ENCODE measurements at regions not wholly inside any gene's neighbourhood (a gene's known extent, or its start where the extent isn't known, plus 50 kb on each side); places are given as distances from the start of the nearest gene placed in this dataset.

GRCh38 chr14:41419709-41420108, 187.0 kb upstream of the LRFN5 start:
- H3K4me3 ChIP-seq (ENCODE audit: control insufficient read depth in 1 of 2, extremely low read depth in 1 of 2, low read length in 1 of 2), result no peak overlapping the region
- Mint-ChIP-seq H3K36me3 (no peaks in the 10 kb centered on the region), H3K4me1 (no peaks in the 10 kb centered on the region), H3K27me3 (no peaks in the 10 kb centered on the region), H3K9me3 (peaks cover 0 to 3% (median 0%) of the 10 kb centered on the region in 3 donors), H3K4me3 (no peak overlapping the region), H3K27ac (no peak overlapping the region)
- DNase-seq, result no peak
- no peak for ATAC-seq (replicated peaks in 1 of 4)
- no peaks in the 10 kb centered on the region for H3K36me3 ChIP-seq (ENCODE audit: control insufficient read depth in 2 of 2, extremely low read depth in 1 of 2, insufficient read depth in 1 of 2, low read length in 1 of 2)
- H3K9me3 ChIP-seq, result no peaks in the 10 kb centered on the region
- ChIA-PET CTCF (no interaction called here), POLR2A (interaction anchor here in 1 of 2 donors (0.5 kb wide), 1 partner anchor 19 kb away, joined by 7 read pairs; no protein-coding TSS in a partner anchor)
- H3K27ac ChIP-seq (ENCODE audit: low read length), result no peak overlapping the region
- no CpG with 5 or more reads among the region's 4 CpGs for WGBS (ENCODE audit: insufficient coverage)
- H3K4me1 ChIP-seq (ENCODE audit: control insufficient read depth in 1 of 2, extremely low read depth in 1 of 2, insufficient read depth in 2 of 2, low read length in 2 of 2), result no peaks in the 10 kb centered on the region
- no peaks in the 10 kb centered on the region for H3K27me3 ChIP-seq (replicated peaks in 1 of 2; ENCODE audit: control insufficient read depth in 2 of 2, extremely low read depth in 1 of 2, insufficient read depth in 2 of 2, low read length in 1 of 2)

DNA sequence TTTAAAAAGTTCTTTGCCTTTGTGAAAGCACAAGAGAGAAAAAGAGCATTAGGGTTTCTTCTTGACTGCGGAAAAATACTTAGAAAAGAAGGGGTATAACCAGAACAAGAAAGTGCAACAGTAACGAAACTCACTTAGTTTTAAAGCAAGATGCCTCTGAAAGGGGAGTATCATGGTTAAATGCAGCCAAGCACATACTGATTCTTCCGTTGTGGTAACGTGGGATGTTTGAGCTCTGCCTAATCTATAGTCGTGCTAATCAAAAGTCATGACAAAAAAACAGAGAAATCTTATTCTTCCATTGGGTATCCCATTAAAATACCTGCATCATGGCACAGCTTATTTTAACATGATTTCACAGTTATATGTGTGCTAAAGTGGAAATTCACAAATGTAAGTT, 187.8 kb upstream of the LRFN5 start:
- Histone ChIP-seq H3K4me1 (ENCODE audit: control insufficient read depth in 1 of 2, extremely low read depth in 1 of 2, insufficient read depth in 2 of 2, low read length in 2 of 2) (no peaks in the 10 kb centered on the region), H3K36me3 (ENCODE audit: control insufficient read depth in 2 of 2, extremely low read depth in 1 of 2, insufficient read depth in 1 of 2, low read length in 1 of 2) (no peaks in the 10 kb centered on the region), H3K27me3 (replicated peaks in 1 of 2; ENCODE audit: control insufficient read depth in 2 of 2, extremely low read depth in 1 of 2, insufficient read depth in 2 of 2, low read length in 1 of 2) (no peaks in the 10 kb centered on the region), H3K27ac (ENCODE audit: low read length) (no peak overlapping the region), H3K9me3 (no peaks in the 10 kb centered on the region), H3K4me3 (ENCODE audit: control insufficient read depth in 1 of 2, extremely low read depth in 1 of 2, low read length in 1 of 2) (no peak overlapping the region)
- Mint-ChIP-seq H3K4me1 (no peaks in the 10 kb centered on the region), H3K27me3 (no peaks in the 10 kb centered on the region), H3K4me3 (no peak overlapping the region), H3K27ac (no peak overlapping the region), H3K36me3 (no peaks in the 10 kb centered on the region), H3K9me3 (peaks cover 0 to 3% (median 0%) of the 10 kb centered on the region in 3 donors)
- ATAC-seq (replicated peaks in 1 of 4) (no peak), DNase-seq (no peak)
- CTCF ChIA-PET, result no interaction called here
- POLR2A ChIA-PET, result no interaction called here
- no CpG with 5 or more reads among the region's 5 CpGs for WGBS (ENCODE audit: insufficient coverage)

- no peaks in the 10 kb centered on the region for H3K4me1 Mint-ChIP-seq
- no peaks in the 10 kb centered on the region for H3K36me3 Mint-ChIP-seq
- Histone ChIP-seq H3K27me3 (replicated peaks in 1 of 2; ENCODE audit: control insufficient read depth in 2 of 2, extremely low read depth in 1 of 2, insufficient read depth in 2 of 2, low read length in 1 of 2) (no peaks in the 10 kb centered on the region), H3K4me3 (ENCODE audit: control insufficient read depth in 1 of 2, extremely low read depth in 1 of 2, low read length in 1 of 2) (no peak overlapping the region), H3K36me3 (ENCODE audit: control insufficient read depth in 2 of 2, extremely low read depth in 1 of 2, insufficient read depth in 1 of 2, low read length in 1 of 2) (no peaks in the 10 kb centered on the region), H3K27ac (ENCODE audit: low read length) (no peak overlapping the region), H3K4me1 (ENCODE audit: control insufficient read depth in 1 of 2, extremely low read depth in 1 of 2, insufficient read depth in 2 of 2, low read length in 2 of 2) (no peaks in the 10 kb centered on the region), H3K9me3 (no peaks in the 10 kb centered on the region)
- ChIA-PET POLR2A (no interaction called here), CTCF (no interaction called here)
- ATAC-seq (replicated peaks in 1 of 4) (no peak), DNase-seq (no peak)
- H3K27me3 Mint-ChIP-seq, result no peaks in the 10 kb centered on the region
- no peaks in the 10 kb centered on the region for H3K9me3 Mint-ChIP-seq
- H3K27ac Mint-ChIP-seq, result no peak overlapping the region
- H3K4me3 Mint-ChIP-seq, result no peak overlapping the region
Observed at GRCh38 chr14:41409806-41410205, 196.9 kb upstream of the LRFN5 start.

- no peaks in the 10 kb centered on the region for H3K9me3 Mint-ChIP-seq
- H3K9me3 ChIP-seq, result no peaks in the 10 kb centered on the region
Observed at GRCh38 chr14:41404126-41404525, 202.6 kb upstream of the LRFN5 start.

GRCh38 chr14:41403360-41403759, 203.3 kb upstream of the LRFN5 start:
- no peaks in the 10 kb centered on the region for H3K4me1 Mint-ChIP-seq
- H3K4me3 Mint-ChIP-seq, result no peak overlapping the region
- Histone ChIP-seq H3K4me1 (ENCODE audit: control insufficient read depth in 1 of 2, extremely low read depth in 1 of 2, insufficient read depth in 2 of 2, low read length in 2 of 2) (no peaks in the 10 kb centered on the region), H3K27ac (ENCODE audit: low read length) (no peak overlapping the region), H3K4me3 (ENCODE audit: control insufficient read depth in 1 of 2, extremely low read depth in 1 of 2, low read length in 1 of 2) (no peak overlapping the region), H3K27me3 (replicated peaks in 1 of 2; ENCODE audit: control insufficient read depth in 2 of 2, extremely low read depth in 1 of 2, insufficient read depth in 2 of 2, low read length in 1 of 2) (no peaks in the 10 kb centered on the region), H3K36me3 (ENCODE audit: control insufficient read depth in 2 of 2, extremely low read depth in 1 of 2, insufficient read depth in 1 of 2, low read length in 1 of 2) (no peaks in the 10 kb centered on the region), H3K9me3 (no peaks in the 10 kb centered on the region)
- H3K9me3 Mint-ChIP-seq, result peaks cover 0 to 5% (median 0%) of the 10 kb centered on the region in 3 donors
- H3K36me3 Mint-ChIP-seq, result no peaks in the 10 kb centered on the region
- no peaks in the 10 kb centered on the region for H3K27me3 Mint-ChIP-seq
- ChIA-PET POLR2A (interaction anchor here in 1 of 2 donors (0.6 kb wide), 1 partner anchor 1380 kb away, joined by 3 read pairs; no protein-coding TSS in a partner anchor), CTCF (interaction anchor here in 1 of 2 donors (0.6 kb wide), 1 partner anchor 18 kb away, joined by 4 read pairs; no protein-coding TSS in a partner anchor)
- ATAC-seq (replicated peaks in 1 of 4) (no peak), DNase-seq (no peak)
- H3K27ac Mint-ChIP-seq, result no peak overlapping the region

More at GRCh38 chr14:41404126-41404525, 202.6 kb upstream of the LRFN5 start:
- H3K27ac ChIP-seq (ENCODE audit: low read length), result no peak overlapping the region
- Mint-ChIP-seq H3K36me3 (no peaks in the 10 kb centered on the region), H3K4me3 (no peak overlapping the region), H3K27me3 (no peaks in the 10 kb centered on the region), H3K27ac (no peak overlapping the region), H3K4me1 (no peaks in the 10 kb centered on the region)
- DNase-seq, result no peak
- no peaks in the 10 kb centered on the region for H3K36me3 ChIP-seq (ENCODE audit: control insufficient read depth in 2 of 2, extremely low read depth in 1 of 2, insufficient read depth in 1 of 2, low read length in 1 of 2)
- POLR2A ChIA-PET, result no interaction called here
- CTCF ChIA-PET, result no interaction called here
- no peaks in the 10 kb centered on the region for H3K27me3 ChIP-seq (replicated peaks in 1 of 2; ENCODE audit: control insufficient read depth in 2 of 2, extremely low read depth in 1 of 2, insufficient read depth in 2 of 2, low read length in 1 of 2)
- H3K4me1 ChIP-seq (ENCODE audit: control insufficient read depth in 1 of 2, extremely low read depth in 1 of 2, insufficient read depth in 2 of 2, low read length in 2 of 2), result no peaks in the 10 kb centered on the region
- no peak overlapping the region for H3K4me3 ChIP-seq (ENCODE audit: control insufficient read depth in 1 of 2, extremely low read depth in 1 of 2, low read length in 1 of 2)
- ATAC-seq (replicated peaks in 1 of 4), result no peak

DNA sequence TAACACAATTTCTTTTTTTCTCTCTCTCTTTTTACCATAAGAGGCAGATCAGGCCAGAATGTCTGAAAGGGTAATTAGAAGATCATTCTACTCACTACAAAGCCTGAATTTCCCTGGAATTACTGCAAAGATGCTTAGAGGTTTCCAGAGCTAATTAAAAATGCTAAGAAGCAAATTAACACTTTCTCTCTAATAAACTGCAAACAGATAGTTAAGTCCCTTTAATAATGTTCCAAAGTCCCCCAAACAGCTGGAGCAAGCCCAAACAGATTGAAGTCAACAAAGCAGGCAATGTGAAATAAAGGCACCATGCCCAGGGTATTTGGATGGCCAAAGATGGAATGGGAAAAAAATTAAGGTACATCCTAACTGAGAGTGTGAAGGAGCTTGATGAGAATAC, 208.8 kb upstream of the LRFN5 start:
- Histone ChIP-seq H3K27me3 (replicated peaks in 1 of 2; ENCODE audit: control insufficient read depth in 2 of 2, extremely low read depth in 1 of 2, insufficient read depth in 2 of 2, low read length in 1 of 2) (no peaks in the 10 kb centered on the region), H3K9me3 (no peaks in the 10 kb centered on the region), H3K27ac (ENCODE audit: low read length) (no peak overlapping the region), H3K4me3 (ENCODE audit: control insufficient read depth in 1 of 2, extremely low read depth in 1 of 2, low read length in 1 of 2) (no peak overlapping the region), H3K4me1 (ENCODE audit: control insufficient read depth in 1 of 2, extremely low read depth in 1 of 2, insufficient read depth in 2 of 2, low read length in 2 of 2) (no peaks in the 10 kb centered on the region), H3K36me3 (ENCODE audit: control insufficient read depth in 2 of 2, extremely low read depth in 1 of 2, insufficient read depth in 1 of 2, low read length in 1 of 2) (no peaks in the 10 kb centered on the region)
- no peak overlapping the region for H3K27ac Mint-ChIP-seq
- ChIA-PET POLR2A (no interaction called here), CTCF (no interaction called here)
- DNase-seq (no peak), ATAC-seq (replicated peaks in 1 of 4) (no peak)
- H3K4me3 Mint-ChIP-seq, result no peak overlapping the region
- no peaks in the 10 kb centered on the region for H3K36me3 Mint-ChIP-seq
- H3K27me3 Mint-ChIP-seq, result no peaks in the 10 kb centered on the region
- H3K4me1 Mint-ChIP-seq, result no peaks in the 10 kb centered on the region
- H3K9me3 Mint-ChIP-seq, result peaks cover 2 to 8% (median 4%) of the 10 kb centered on the region in 3 donors

DNA sequence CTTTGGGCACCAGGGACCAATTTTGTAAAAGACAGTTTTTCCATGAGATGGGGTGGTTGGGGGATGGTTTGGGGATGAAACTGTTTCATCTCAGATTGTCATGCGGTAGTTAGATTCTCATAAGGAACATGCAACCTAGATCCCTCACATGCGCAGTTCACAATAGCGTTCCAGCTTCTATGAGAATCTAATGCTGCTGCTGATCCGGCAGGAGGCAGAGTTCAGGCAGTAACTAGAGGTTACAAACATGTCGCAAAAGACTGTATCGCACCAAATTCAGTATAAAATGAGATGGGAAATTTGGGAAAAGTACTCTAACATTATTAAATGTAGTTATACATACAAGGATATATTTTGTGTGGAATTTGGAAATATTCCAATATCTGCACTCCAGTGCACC, 213.2 kb upstream of the LRFN5 start:
- no peaks in the 10 kb centered on the region for H3K4me1 ChIP-seq (ENCODE audit: control insufficient read depth in 1 of 2, extremely low read depth in 1 of 2, insufficient read depth in 2 of 2, low read length in 2 of 2)
- H3K27me3 ChIP-seq (replicated peaks in 1 of 2; ENCODE audit: control insufficient read depth in 2 of 2, extremely low read depth in 1 of 2, insufficient read depth in 2 of 2, low read length in 1 of 2), result no peaks in the 10 kb centered on the region
- peaks cover 2 to 9% (median 4%) of the 10 kb centered on the region in 3 donors for H3K9me3 Mint-ChIP-seq
- H3K4me1 Mint-ChIP-seq, result no peaks in the 10 kb centered on the region
- ChIA-PET CTCF (no interaction called here), POLR2A (no interaction called here)
- H3K36me3 ChIP-seq (ENCODE audit: control insufficient read depth in 2 of 2, extremely low read depth in 1 of 2, insufficient read depth in 1 of 2, low read length in 1 of 2), result no peaks in the 10 kb centered on the region
- H3K27ac ChIP-seq (ENCODE audit: low read length), result no peak overlapping the region
- ATAC-seq (replicated peaks in 1 of 4) (no peak), DNase-seq (no peak)
- no peak overlapping the region for H3K4me3 Mint-ChIP-seq
- WGBS (ENCODE audit: insufficient coverage), result no CpG with 5 or more reads among the region's 6 CpGs
- no peak overlapping the region for H3K27ac Mint-ChIP-seq
- H3K9me3 ChIP-seq, result no peaks in the 10 kb centered on the region
- no peaks in the 10 kb centered on the region for H3K36me3 Mint-ChIP-seq
- no peak overlapping the region for H3K4me3 ChIP-seq (ENCODE audit: control insufficient read depth in 1 of 2, extremely low read depth in 1 of 2, low read length in 1 of 2)
- H3K27me3 Mint-ChIP-seq, result no peaks in the 10 kb centered on the region
